ENCODE measurements at regions not wholly inside any gene's neighbourhood (a gene's known extent, or its start where the extent isn't known, plus 50 kb on each side); places are given as distances from the start of the nearest gene placed in this dataset.
"Not testable (repeated sequence)": the region's sequence is repeated elsewhere in the genome, so short reads cannot be mapped to it uniquely, and the experiment has no call there.

DNA sequence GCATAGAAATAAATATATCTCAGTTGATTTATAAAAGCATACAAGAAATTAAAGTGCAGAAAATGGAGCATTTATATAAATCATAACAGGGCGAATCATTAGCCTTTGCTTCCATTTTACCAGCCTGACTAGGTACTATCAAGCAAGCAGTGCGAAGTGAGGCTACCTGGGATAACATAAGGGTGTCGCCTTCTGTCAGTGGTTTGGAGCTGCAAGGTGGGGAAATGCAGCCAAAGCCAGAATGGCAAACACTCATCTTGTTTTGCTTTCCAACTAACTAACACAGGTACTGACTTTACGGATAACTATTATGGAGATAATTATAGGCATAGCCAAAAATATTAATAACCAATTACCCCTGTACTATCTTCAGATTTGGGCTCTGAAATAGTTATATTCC lies 1459.8 kb downstream of the RAPGEF2 start:
- no peak for DNase-seq (ENCODE audit: low read depth in 2 of 3, low spot score in 2 of 3)

DNA sequence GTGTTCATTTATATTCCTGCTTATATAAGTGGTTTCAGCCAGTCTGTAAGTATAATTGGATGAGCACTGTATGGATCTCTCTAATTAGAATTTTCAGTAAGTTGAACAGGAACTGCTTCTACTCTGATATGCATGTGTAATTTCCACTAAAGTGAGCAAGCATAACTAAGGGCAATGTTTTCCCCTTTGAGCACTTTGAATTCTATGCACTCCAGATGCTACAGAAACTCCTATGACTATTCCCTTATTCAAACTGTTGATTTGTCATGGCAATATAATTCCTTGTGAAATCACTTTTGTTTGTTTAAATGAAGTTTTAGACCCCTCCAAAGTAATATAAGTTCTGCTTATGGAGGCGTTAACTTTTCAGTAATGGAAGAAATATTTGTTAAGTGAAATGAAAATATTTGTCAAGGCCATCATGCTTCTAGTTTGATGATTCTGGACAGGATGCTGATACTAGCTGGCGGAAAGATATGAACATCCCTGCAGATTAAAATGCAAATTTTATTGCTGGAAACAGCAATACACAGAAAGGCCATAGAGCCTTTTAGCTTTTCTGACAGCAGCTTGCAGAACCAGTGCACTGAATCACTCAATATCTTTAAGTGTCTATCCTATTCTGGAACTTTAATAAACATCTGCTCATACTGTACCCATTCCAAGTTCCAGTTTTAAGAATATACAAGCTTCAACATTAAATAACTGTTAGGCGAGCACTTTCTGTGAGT lies 1460.8 kb downstream of the RAPGEF2 start:
- no peak for DNase-seq (ENCODE audit: low read depth in 2 of 3, low spot score in 2 of 3)

DNA sequence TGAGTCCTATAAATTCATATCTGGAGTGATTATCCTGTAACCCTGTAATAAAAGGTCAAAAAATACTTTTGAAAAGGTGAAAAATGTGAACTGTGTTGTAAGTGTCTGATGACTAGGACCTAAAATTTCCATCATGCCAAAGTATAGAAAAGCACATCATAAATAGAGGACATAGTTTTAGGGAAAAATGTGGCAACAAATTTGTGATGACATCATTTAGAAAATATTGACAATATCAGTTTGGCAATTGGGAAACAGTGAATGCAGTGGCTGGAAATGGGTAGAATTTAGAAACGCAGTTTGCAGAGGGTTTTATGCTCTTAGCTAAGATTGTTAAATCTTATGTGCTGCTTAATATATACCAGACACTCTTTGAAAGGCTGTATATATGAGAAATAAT lies 1464.8 kb downstream of the RAPGEF2 start:
- no peak for DNase-seq (ENCODE audit: low read depth in 2 of 3, low spot score in 2 of 3)

DNA sequence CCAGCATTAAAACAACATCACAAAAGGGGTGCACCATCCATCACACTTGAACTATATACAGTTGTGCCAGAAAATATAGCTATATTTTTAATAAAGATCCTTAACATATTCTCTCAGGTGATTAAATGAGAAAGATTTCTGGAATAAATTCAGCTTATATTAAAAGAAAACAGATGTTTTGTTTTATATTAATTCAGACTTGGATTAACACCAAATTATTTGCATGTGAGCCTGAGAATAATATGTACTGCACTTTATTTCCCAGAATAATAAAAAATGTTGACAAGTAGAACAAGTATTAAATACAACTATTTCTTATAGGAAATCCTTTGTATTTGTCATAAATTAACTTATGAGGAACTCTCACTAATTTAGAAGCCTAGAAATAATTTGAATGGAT lies 1467.4 kb downstream of the RAPGEF2 start:
- no peak for DNase-seq (ENCODE audit: low read depth in 2 of 3, low spot score in 2 of 3)

DNA sequence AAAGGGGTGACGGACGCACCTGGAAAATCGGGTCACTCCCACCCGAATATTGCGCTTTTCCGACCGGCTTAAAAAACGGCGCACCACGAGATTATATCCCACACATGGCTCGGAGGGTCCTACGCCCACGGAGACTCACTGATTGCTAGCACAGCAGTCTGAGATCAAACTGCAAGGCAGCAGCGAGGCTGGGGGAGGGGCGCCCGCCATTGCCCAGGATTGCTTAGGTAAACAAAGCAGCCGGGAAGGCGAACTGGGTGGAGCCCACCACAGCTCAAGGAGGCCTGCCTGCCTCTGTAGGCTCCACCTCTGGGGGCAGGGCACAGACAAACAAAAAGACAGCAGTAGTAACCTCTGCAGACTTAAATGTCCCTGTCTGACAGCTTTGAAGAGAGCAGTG lies 1471.4 kb downstream of the RAPGEF2 start:
- DNase-seq (ENCODE audit: low read depth in 2 of 3, low spot score in 2 of 3) = not testable (repeated sequence)

DNA sequence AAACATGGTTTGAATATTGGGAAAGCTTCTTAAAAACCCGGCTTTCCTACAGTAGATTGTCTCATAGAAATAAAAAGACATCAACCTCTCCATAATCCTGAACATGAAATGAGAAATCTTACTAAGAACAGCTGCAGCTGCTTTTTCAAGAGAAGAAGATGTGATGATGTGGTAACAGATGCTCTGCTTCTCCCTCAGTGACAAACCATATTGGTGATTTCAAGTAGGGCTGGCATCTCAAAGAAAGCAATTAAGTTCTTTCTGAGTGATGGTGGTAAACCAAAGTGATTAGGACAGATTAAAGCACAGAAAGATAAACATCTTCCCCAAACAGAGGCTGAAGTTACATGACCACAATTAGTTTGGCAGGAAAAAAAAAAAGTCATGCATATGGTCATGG lies 1477.7 kb downstream of the RAPGEF2 start:
- DNase-seq (ENCODE audit: low read depth in 2 of 3, low spot score in 2 of 3) = no peak

DNA sequence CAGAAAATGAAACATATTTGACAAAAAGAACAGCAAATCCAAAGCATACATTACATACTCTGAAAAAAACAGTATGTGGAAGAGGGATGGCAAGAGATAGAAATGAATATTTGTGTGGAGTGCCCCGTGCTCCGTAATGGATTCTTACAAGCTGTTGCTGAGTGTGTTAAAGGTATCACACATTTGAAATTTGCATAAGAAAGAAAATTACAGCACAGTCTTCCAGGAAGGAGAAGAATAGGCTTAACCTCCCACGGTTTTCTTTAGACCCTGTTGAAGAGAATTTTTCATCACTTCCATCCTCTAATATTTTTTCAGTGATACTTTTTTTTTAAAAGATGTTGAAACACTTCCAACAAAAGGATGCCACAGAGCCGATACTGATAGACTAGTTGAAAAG lies 1489.4 kb downstream of the RAPGEF2 start:
- DNase-seq (ENCODE audit: low read depth in 2 of 3, low spot score in 2 of 3) = no peak

DNA sequence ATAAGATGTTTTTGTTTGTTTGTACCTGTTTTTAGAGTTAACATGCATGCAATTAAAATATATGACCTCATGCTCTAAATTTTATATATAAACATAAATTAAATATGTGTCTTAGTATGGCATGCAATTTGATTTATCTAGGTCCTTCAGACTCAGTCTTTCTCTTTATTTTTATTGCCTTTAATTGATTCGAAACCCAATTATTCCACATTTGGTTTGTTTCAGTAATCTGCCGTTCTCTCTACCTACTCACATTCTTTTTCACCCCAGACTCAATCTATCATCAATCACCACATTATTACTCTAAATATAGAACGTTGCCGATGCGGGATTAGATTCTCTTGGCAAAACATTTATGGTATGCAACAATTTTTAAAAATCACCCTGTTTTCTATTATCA lies 1492.8 kb downstream of the RAPGEF2 start:
- no peak for DNase-seq (ENCODE audit: low read depth in 2 of 3, low spot score in 2 of 3)

DNA sequence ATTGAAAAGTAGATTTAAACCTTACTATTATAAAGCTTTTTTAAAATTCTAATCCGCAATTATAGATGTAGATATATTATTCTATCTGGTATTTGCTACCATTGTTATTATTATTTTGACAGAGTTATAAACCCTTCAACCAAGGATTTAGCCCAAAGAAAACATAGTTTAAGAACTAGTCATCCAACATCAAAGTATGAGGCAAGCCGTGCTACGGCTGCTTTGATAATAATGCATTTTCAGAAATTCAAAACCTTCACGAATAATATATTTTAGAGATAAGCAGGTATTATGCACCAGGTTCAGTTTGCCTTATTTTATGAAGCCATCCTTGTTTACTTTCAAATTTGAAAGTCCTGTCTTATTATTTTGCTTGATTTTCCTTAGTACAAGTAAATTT lies 1501.7 kb downstream of the RAPGEF2 start:
- DNase-seq (ENCODE audit: low read depth in 2 of 3, low spot score in 2 of 3) = no peak

DNA sequence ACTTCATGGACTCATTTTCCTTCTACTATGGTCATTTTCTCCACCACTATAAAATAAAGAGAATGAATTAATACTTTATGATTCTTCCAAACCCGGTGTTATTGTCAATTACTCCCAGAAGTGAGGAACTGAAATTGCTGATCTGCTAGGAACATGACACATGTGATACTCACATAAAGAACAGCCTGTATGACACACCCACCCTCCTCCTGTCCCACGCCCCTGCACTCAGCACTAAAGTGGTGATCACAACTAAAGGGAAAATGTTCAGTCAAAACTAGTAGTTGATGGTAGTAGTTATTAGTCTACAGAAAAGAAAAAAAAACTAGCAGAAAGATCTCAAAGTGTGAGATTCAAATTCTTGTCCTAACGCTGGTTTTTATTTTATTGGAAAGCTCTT lies 1508.3 kb downstream of the RAPGEF2 start:
- no peak for DNase-seq (ENCODE audit: low read depth in 2 of 3, low spot score in 2 of 3)

DNA sequence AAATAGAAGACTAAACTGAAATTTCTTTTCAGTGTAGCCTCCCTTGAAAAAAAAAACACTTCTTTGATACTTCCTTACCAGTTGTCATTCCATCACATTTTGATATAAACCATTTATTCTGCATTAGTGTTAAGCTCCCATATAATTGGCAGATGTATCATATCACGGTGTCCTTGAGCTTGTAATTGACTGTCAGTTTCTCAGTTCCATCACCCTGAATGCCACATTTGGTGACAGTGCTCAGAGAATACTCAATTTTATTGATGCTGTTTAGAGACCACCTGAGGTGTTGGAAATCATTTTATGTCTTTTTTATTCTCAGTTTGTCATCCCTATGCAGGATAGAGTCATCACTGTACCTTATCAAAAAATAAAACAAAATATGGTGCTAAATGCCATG lies 1528.2 kb downstream of the RAPGEF2 start:
- no peak for DNase-seq (ENCODE audit: low read depth in 2 of 3, low spot score in 2 of 3)

DNA sequence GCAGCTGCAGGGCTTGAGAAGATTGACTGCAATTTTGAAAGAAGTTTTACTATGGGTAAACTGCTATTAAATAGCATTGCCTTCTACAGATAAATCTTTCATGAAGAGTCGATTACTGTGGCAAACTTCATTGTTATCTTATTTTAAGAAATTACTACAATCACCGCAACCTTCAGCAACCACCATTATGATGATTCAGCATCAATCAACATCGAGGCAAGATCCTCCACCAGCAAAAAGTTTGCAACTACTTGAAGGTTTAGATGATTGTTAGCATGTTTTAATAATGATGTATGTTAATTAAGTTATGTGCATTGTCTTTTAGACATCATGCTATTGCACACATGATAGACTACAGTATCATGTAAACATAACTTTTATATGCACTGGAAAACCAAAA lies 1511.0 kb downstream of the FSTL5 start:
- no peak for DNase-seq (ENCODE audit: low read depth in 2 of 3, low spot score in 2 of 3)

DNA sequence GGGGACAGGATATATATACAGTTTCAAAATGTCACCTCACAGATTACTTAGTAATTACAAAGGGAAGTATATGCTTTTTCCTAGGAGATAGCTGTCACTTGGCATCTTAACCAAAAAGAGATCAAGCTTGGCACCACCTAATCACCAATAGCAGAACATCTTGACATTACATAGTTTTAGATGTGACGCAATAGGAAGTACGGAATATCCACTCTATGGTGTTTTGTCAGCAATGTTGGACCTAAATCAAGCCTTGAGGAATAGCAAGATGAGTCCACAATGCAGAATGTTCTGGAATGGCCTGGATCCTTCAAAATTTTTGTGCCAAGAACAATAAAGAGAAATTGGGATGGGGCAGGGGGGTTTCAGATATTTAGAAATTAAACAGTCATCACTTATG lies 1488.2 kb downstream of the FSTL5 start:
- DNase-seq (ENCODE audit: low read depth in 2 of 3, low spot score in 2 of 3) = no peak

DNA sequence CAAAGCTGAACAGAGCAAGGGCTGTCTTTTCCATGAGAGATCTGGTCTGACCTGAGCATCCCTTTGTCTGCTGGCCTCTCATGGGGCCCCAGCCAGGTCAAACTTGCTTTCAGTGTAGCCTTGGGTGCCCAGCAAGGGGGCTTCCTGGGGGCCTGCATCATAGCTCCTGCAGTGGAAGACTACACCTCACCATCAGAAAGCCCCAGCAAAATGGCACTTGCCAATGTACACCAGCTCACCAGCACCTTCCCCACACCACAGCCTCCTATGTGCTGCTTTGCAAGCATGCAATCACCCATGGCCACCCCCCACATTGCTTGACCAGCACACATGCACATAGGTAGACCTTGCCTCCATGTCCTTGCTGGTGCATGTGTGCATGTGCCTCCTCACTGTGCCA lies 1478.1 kb downstream of the FSTL5 start:
- no peak for DNase-seq (ENCODE audit: low read depth in 2 of 3, low spot score in 2 of 3)

DNA sequence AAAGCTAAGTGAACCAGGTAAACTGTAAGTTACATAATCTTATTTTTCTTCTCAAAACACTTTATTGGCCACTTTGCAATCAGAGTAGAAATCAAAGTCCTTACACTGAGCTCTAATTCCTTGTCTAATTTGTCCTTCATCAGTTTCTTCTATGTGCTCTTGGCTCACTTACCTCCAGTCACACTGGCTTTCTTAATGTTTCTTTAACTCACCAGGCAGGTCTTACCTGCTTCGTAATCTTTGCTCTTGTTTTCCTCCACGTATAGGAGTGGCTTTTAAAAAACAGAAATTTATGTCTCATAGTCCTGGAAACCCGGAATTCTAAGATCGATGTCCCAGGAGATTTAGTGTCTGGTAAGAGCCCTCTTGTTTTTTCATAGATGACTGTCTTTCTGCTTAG lies 1462.1 kb downstream of the FSTL5 start:
- no peak for DNase-seq (ENCODE audit: low read depth in 2 of 3, low spot score in 2 of 3)

DNA sequence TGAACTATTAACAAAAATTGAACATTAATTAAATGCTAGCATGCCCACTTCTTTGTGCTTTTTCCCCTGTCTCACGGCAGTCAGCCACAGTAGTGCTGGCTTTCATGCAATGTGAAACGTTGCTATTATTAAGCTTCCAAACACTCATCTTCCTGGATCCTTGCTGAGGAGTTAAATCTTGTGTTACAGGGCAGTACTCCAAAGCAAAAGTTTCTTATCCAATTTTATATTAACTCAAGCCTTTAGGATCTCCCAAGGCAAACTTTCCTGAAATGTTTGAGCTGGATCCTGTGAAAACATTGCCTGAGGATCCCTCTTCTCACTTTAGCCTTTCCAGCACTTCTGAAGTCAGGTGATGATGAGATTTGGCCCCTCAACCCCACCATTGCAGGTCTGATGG lies 1454.8 kb downstream of the FSTL5 start:
- DNase-seq (ENCODE audit: low read depth in 2 of 3, low spot score in 2 of 3) = no peak

DNA sequence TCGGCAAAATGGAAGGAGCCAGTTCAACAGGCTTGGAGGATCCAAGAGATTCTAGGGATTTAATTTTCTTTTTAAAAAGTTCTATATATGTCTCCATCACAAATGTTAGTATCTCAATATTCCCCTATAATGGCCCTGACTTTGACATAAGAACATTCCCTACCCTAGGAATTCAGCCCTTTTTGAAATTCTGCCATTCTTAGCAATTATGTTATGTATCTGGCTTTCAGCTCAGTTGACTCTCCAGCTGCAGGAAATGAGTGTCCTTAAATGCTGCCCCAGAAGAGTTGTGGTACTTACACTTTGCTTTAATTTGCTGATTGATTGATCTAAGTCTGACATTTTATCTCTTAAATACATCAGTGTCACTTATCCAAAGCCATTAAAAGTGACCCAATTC lies 1454.3 kb downstream of the FSTL5 start:
- DNase-seq (ENCODE audit: low read depth in 2 of 3, low spot score in 2 of 3) = no peak

DNA sequence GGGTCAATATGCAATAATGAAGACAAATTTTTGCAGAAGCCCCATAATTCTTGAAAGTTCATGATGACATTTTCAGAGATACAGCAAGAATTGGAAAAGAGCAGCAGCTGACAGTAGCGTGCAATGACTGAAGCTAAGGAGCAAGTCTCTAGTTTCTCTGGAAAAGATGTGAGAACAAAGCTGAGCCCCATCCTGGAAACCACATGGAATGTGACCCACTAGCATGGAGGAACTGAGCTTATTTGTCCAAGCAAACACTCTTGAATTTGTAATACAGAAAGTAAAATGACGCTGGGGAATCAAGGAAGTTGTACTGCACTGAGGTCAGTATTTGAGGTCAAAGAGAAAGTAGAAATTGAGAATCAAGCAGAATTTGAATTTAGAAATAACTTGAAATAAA lies 1447.2 kb downstream of the FSTL5 start:
- DNase-seq (ENCODE audit: low read depth in 2 of 3, low spot score in 2 of 3) = no peak

DNA sequence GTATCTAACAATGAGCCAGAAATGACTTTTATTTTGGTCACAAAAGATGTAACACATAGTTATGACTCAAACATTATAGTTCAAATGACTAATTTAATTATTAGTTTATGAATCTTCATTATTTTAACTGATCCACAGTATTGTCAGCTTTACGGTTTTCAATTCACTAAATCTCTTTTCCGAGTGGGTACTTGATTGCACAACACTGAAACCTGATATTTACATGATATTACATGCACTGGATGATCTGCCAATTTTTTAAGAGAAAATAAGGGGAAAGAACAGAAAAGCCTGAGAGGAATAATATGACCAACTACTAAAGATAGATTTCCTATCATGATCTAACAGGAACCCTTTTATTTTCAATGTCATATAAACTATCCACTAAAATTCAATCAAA lies 1446.0 kb downstream of the FSTL5 start:
- DNase-seq (ENCODE audit: low read depth in 2 of 3, low spot score in 2 of 3) = no peak

DNA sequence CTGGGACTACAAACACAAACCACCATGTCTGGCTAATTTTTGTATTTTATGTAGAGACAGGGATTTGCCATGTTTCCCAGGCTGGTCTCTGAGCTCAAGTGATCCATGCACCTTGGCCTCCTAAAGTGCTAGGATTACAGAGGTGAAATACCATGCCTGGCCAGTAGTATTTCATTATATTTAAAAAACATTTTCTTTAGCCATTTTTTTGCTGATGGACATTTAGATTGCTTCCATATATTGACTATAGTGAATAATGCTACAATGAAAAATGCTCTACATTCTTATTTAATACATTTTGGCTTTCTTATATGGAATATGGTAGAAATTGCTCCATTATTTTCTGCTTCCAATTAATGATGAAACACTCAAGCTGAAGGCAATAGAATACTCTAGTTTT lies 1439.7 kb downstream of the FSTL5 start:
- DNase-seq (ENCODE audit: low read depth in 2 of 3, low spot score in 2 of 3) = no peak

DNA sequence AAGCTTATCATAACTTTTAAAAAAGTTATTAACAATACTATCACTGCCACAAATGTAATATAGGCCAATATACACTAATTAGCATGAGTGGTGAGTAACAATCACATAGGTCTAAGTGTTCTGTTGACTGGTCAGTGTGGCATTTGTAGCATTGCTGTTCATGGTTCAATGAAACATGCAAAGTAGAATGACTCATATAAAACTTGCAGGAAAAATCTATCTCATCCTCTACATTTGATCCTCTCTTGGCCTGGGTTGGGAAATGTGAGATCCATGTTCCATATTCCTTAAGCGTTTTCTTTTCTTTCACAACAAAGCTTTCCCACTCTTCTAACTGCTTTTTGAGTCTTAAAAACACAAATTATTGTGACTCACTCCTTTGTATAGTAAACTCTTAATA lies 1418.7 kb downstream of the FSTL5 start:
- DNase-seq (ENCODE audit: low read depth in 2 of 3, low spot score in 2 of 3) = no peak

DNA sequence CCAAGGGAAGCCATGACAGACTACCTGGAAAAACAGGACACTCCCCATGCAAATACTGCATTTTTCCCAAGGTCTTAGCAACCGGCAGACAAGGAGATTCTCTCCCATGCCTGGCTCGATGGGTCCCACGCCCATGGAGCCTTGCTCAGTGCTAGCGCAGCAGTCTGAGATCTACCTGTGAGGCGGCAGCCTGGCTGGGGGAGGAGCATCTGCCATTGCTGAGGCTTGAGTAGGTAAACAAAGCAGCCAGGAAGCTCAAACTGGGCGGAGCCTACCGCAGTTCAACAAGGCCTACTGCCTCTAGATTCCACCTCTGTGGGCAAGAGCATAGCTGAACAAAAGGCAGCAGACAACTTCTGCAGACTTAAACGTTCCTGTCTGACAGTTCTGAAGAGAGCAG lies 1417.2 kb downstream of the FSTL5 start:
- not testable (repeated sequence) for DNase-seq (ENCODE audit: low read depth in 2 of 3, low spot score in 2 of 3)

DNA sequence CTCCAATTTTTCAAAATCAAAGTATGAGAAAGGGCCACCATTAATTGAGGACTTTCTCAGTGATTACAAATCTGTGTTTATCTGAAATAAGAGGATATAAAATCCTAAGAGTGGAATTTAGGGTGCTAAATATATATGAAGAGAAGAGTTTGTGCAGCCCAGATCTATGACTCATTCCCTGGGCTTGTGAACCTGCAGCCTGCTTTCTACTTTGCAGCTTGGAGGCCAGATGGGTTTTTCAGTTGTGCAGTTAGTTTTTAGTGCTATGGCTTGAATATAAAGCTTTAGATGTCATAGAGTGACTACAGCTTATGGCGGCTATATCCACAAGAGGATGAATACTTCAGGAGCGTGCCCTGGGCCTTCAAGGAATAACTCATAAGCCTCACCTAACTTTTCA lies 1391.1 kb downstream of the FSTL5 start:
- DNase-seq (ENCODE audit: low read depth in 2 of 3, low spot score in 2 of 3) = no peak

DNA sequence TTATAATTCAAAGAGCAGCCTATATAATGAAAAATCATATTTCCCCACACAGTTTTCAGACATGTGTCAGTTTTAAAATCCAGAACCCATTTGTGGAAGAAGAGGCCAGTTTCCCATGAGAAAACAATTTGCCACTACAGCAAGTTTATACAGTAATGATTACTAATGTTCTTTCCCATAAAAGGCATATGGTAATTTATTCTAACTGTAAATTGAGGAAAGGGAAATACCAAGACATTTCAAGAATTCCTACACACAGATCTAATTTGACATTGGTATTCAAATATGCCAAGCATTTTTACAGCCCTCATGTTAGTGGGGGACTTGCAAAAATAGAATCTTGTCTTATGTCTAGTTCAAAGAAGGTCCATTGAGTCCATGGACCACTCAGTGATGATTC lies 1368.6 kb downstream of the FSTL5 start:
- no peak for DNase-seq (ENCODE audit: low read depth in 2 of 3, low spot score in 2 of 3)
